ENCODE measurements at regions not wholly inside any gene's neighbourhood (a gene's known extent, or its start where the extent isn't known, plus 50 kb on each side); places are given as distances from the start of the nearest gene placed in this dataset.

- DNase-seq (no peak), ATAC-seq (no peak)
- Histone ChIP-seq H3K27me3 (peaks cover 0 to 5% (median 0%) of the 10 kb centered on the region in 3 donors), H3K9me3 (no peaks in the 10 kb centered on the region), H3K27ac (no peak overlapping the region), H3K36me3 (no peaks in the 10 kb centered on the region), H3K4me1 (no peaks in the 10 kb centered on the region), H3K4me3 (no peak overlapping the region)
- in situ Hi-C loops (cut with MboI; ENCODE audit: low sequenced_read_pairs in 4 of 4) (no loop called here), intact Hi-C loops (cut with DNase I; ENCODE audit: low total_unique reads) (no loop called here)
- TF ChIP-seq POLR2A (IDR thresholded peaks at IDR 0.05) (no peak), CTCF (IDR thresholded peaks at IDR 0.05 in 4 of 5, conservative IDR thresholded peaks at IDR 0.05 in 1 of 5) (no peak)
Measured at GRCh38 chr17:36869441-36869840, 67.8 kb upstream of the LHX1 start.

- Histone ChIP-seq H3K27ac (no peak overlapping the region), H3K4me1 (no peaks in the 10 kb centered on the region), H3K36me3 (no peaks in the 10 kb centered on the region), H3K27me3 (peaks cover 0 to 5% (median 0%) of the 10 kb centered on the region in 3 donors), H3K4me3 (no peak overlapping the region), H3K9me3 (no peaks in the 10 kb centered on the region)
- in situ Hi-C loops (cut with MboI; ENCODE audit: low sequenced_read_pairs in 4 of 4), result no loop called here
- intact Hi-C loops (cut with DNase I; ENCODE audit: low total_unique reads), result no loop called here
- TF ChIP-seq CTCF (IDR thresholded peaks at IDR 0.05 in 4 of 5, conservative IDR thresholded peaks at IDR 0.05 in 1 of 5) (no peak), POLR2A (IDR thresholded peaks at IDR 0.05) (no peak)
- ATAC-seq, result no peak
- no peak for DNase-seq
Measured at GRCh38 chr17:36869856-36870719, 67.2 kb upstream of the LHX1 start.

GRCh38 chr17:36870720-36870999, 66.6 kb upstream of the LHX1 start:
- H3K36me3 ChIP-seq, result no peaks in the 10 kb centered on the region
- DNase-seq (no peak), ATAC-seq (no peak)
- H3K4me1 ChIP-seq, result no peaks in the 10 kb centered on the region
- H3K9me3 ChIP-seq, result no peaks in the 10 kb centered on the region
- H3K27ac ChIP-seq, result no peak overlapping the region
- intact Hi-C loops (cut with DNase I; ENCODE audit: low total_unique reads), result no loop called here
- H3K4me3 ChIP-seq, result no peak overlapping the region
- in situ Hi-C loops (cut with MboI; ENCODE audit: low sequenced_read_pairs in 4 of 4), result no loop called here
- no peak for TF ChIP-seq POLR2A (IDR thresholded peaks at IDR 0.05)
- peaks cover 0 to 5% (median 0%) of the 10 kb centered on the region in 3 donors for H3K27me3 ChIP-seq

GRCh38 chr17:36875698-36876293, 61.5 kb upstream of the LHX1 start:
- Histone ChIP-seq H3K4me3 (no peak overlapping the region), H3K36me3 (no peaks in the 10 kb centered on the region), H3K27me3 (peaks cover 0 to 4% (median 3%) of the 10 kb centered on the region in 3 donors), H3K9me3 (no peaks in the 10 kb centered on the region), H3K4me1 (no peaks in the 10 kb centered on the region), H3K27ac (no peak overlapping the region)
- intact Hi-C loops (cut with DNase I; ENCODE audit: low total_unique reads) (no loop called here), in situ Hi-C loops (cut with MboI; ENCODE audit: low sequenced_read_pairs in 4 of 4) (no loop called here)
- DNase-seq, result no peak
- TF ChIP-seq POLR2A (IDR thresholded peaks at IDR 0.05), result no peak
- TF ChIP-seq CTCF (IDR thresholded peaks at IDR 0.05 in 4 of 5, conservative IDR thresholded peaks at IDR 0.05 in 1 of 5), result no peak
- no peak for ATAC-seq

- Histone ChIP-seq H3K4me3 (no peak overlapping the region), H3K27me3 (peaks cover 0 to 10% (median 10%) of the 10 kb centered on the region in 3 donors), H3K27ac (no peak overlapping the region), H3K9me3 (peaks cover 0 to 4% (median 0%) of the 10 kb centered on the region in 3 donors), H3K4me1 (no peaks in the 10 kb centered on the region), H3K36me3 (no peaks in the 10 kb centered on the region)
- ATAC-seq (no peak), DNase-seq (no peak)
- intact Hi-C loops (cut with DNase I; ENCODE audit: low total_unique reads), result no loop called here
- in situ Hi-C loops (cut with MboI; ENCODE audit: low sequenced_read_pairs in 4 of 4), result no loop called here
- no peak for TF ChIP-seq POLR2A (IDR thresholded peaks at IDR 0.05)
- TF ChIP-seq CTCF (IDR thresholded peaks at IDR 0.05 in 4 of 5, conservative IDR thresholded peaks at IDR 0.05 in 1 of 5), result no peak
Measured at GRCh38 chr17:36876966-36877365, 60.3 kb upstream of the LHX1 start.
